ENCODE measurements at regions not wholly inside any gene's neighbourhood (a gene's known extent, or its start where the extent isn't known, plus 50 kb on each side); places are given as distances from the start of the nearest gene placed in this dataset.

DNA sequence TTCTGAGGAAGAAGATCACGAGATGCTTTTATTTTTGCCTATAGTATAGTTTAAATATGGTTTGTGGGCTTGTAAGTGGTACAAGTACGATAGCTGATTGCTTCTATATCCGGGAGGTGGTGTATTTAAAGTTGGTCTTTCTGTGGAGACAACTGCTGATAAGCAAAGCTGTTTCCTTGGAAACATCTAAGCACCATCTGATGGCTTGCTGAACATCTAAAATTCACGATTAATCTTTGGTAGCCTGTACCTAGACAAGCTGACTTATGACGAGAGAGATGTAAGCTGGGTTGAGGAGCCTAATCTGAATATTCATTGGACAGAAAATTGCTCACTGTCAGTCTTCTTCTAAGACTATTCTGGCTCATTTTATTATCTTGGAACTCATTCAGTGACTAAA lies 74.6 kb upstream of the NWD2 start:
- Mint-ChIP-seq H3K4me1 (no peaks in the 10 kb centered on the region), H3K36me3 (no peaks in the 10 kb centered on the region)
- no peak for DNase-seq

GRCh38 chr4:37188100-37188499 lies 56.4 kb upstream of the NWD2 start:
- Mint-ChIP-seq H3K9me3 (peaks cover 0 to 23% (median under 1%) of the 10 kb centered on the region in 6 donors), H3K27me3 (ENCODE audit: low read depth in 3 of 3) (peaks cover 0 to 3% (median 0%) of the 10 kb centered on the region in 3 donors), H3K36me3 (no peaks in the 10 kb centered on the region), H3K4me3 (no peak overlapping the region), H3K27ac (no peak overlapping the region), H3K4me1 (no peaks in the 10 kb centered on the region)
- no peak for DNase-seq

More for the DNA sequence above, 74.6 kb upstream of the NWD2 start:
- Mint-ChIP-seq H3K4me3 (no peak overlapping the region), H3K9me3 (peaks cover 0 to 9% (median 3%) of the 10 kb centered on the region in 6 donors), H3K27me3 (ENCODE audit: low read depth in 3 of 3) (peaks cover 0 to 3% (median 2%) of the 10 kb centered on the region in 3 donors), H3K27ac (no peak overlapping the region)

Measured in immature natural killer cell (primary cell).